ENCODE measurements at regions not wholly inside any gene's neighbourhood (a gene's known extent, or its start where the extent isn't known, plus 50 kb on each side); places are given as distances from the start of the nearest gene placed in this dataset.
A peak's percentile ranks its signal among the peaks of the same experiment; 100 is the strongest.

DNA sequence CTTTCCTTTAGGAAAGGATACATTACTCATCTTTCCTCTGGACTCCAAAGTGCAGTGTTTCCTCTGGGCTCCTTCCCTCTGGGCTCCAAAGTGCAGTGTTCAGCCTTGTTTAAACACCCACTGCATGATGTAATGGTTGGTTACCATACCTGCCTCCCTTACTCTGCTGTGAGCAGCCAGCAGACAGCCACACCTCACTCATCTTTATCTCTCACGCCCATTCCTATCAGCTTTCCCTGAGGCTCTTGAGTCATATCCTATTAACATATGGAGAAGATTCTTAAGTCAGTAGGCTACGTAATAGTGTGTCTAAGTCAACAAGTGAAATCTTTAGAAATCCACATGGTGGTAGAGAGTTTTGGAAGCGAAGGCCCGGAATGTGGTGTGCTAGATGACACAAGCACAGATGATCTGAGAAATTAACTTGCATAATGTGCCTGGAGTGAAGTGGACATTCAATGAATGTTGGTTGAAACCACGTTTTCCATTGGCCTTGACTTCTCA lies 97.2 kb upstream of the CTNNB1 start:
- no peak for DNase-seq (ENCODE audit: low read depth in 2 of 2)

DNA sequence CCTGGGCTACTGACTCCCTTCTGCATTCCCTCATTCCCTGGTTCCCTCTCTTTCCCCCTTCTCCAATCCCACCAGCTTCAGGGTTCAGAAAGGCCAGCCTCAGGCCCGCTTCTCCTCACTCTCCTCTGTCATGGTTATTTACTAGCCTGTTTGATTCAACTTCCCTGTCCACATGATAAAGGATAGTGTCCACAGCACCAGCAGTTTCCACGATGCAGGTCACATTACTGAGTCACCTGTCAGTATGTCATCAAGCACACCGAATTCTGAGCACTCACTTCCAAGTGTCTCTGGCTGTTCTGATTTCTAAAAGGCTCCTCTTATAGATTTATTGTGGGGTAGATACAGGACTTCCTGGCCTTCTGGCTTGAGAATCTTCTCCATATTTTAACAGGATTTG lies 96.6 kb upstream of the CTNNB1 start:
- no peak for DNase-seq (ENCODE audit: low read depth in 2 of 2)

DNA sequence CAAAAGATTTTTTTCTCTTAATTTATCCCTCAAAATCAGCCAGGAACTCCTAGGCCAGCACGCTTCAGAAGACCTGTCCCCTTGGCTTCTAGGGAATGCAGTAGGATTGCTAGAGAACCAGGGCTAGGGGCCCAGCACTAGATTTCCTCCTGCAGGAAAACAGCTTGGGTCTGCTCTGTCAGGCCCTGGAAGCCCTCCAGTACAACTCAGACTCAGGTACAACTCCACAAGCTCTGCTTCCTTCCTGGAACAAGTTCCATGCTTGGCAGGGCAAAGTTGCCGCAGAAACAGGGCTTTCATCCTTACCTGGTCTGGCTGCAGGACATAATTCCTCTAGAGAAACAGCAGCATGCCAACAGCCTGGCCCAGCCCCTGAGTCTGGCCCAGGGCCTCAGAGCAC lies 96.1 kb upstream of the CTNNB1 start:
- DNase-seq (ENCODE audit: low read depth in 2 of 2) = no peak

DNA sequence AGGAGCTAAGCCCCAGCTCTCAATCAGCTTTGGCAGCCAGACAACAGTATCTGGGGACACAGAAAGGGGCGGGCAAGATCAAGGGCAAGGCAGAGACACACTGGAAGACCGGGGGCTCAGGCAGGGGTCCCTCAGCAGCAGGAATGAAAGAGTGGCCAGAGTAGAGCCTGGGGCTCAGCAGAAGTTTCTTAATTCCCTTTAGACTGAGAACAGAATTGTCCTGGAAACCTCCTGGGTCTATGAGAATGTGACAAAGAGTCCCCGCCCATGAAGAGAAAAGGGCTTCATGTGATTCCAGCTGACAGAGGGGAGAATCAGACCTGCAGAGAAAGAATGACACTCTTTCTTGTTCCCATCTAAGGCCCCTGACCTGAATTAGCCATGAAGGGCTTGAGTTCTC lies 95.2 kb upstream of the CTNNB1 start:
- no peak for DNase-seq (ENCODE audit: low read depth in 2 of 2)

DNA sequence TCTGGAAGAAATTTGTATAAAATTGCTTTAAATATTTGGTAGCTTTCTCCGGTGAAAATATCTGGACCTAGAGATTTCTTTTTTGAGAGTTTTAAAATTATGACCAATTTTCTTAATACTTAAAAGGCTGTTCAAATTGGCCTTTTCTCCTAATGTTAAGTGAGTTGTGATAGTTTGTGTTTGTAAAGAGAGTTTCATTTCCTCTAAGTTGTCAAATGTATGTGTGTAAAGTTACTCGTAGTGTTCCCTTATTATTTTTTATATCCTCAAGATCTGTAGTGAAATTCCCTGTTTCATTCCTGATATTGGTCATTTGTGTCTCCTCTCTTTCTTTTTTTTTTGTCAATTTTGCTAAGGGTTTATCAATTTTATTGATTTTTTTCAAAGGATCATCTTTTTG lies 92.6 kb upstream of the CTNNB1 start:
- DNase-seq (ENCODE audit: low read depth in 2 of 2) = no peak

GRCh38 chr3:41111011-41111410 lies 88.3 kb upstream of the CTNNB1 start:
- DNase-seq (ENCODE audit: low read depth in 2 of 2) = no peak

DNA sequence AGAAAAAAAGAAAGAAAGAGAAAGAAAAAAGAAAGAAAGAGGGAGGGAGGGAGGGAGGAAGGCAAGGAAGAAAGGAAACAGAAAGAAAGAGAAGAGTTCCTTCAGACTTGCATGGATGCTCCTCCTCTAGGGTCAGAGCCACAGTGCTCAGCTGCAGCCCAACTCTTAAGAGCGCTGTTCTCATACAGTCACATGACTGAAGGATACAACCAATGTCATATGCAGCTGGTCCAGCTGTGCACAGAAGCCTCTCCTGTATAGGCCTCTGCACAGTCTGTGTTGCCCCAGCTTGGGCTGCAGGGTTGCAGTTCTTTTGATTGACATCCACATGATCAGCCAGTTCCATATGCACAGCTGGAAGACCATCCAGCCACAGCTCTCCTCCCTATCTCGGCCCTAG lies 86.8 kb upstream of the CTNNB1 start:
- DNase-seq (ENCODE audit: low read depth in 2 of 2) = no peak

- DNase-seq (ENCODE audit: low read depth in 2 of 2) = no peak
These were observed 84.2 kb upstream of the CTNNB1 start for GRCh38 chr3:41115069-41115468.

GRCh38 chr3:41116851-41117250 lies 82.5 kb upstream of the CTNNB1 start:
- no peak for DNase-seq (ENCODE audit: low read depth in 2 of 2)

DNA sequence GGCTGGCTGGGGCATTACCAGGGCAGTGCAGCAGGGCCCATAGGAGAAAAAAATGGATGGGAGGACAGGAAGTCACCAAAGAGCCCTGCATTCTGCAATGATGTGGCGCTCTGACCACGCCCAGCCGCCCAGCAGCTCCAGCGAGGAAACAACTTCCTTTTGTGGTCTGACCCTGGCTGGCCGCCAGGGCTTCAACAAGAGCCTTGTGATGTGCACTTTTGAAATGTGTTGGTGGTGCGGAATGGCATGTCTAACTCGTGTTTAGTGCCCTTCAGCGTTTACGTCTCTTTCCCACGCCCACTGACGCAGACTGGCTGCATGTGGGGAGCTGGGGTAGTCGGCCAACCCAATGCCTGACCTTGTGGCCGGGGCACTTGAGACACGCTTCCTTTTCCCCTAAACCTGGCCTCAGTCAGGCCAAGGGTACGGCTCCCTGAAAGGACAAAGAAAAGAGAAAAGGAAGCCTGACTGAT lies 81.9 kb upstream of the CTNNB1 start:
- DNase-seq (ENCODE audit: low read depth in 2 of 2) = peak; percentile 35 to 52

GRCh38 chr3:41118461-41119390 lies 80.6 kb upstream of the CTNNB1 start:
- no peak for DNase-seq (ENCODE audit: low read depth in 2 of 2)

GRCh38 chr3:41120460-41120859 lies 78.8 kb upstream of the CTNNB1 start:
- DNase-seq (ENCODE audit: low read depth in 2 of 2) = no peak

DNA sequence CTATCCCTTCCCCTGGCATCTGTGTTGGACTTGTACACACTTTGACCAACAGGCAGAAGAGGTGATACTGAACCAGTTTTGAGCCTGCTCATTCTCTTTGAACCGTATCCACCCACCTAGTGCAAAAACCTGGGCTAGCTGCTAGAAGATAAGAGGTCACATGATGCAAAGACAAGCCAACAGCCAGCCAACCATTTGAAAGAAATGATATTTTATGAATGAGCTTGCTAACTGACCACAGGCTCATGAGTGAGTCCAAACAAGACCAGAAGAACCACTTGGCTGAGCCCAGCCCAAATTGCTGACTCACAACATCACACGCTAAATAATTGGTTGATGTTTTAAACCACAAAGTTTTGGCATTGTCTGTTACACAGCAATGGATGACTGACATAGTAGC lies 74.0 kb upstream of the CTNNB1 start:
- no peak for DNase-seq (ENCODE audit: low read depth in 2 of 2)

DNA sequence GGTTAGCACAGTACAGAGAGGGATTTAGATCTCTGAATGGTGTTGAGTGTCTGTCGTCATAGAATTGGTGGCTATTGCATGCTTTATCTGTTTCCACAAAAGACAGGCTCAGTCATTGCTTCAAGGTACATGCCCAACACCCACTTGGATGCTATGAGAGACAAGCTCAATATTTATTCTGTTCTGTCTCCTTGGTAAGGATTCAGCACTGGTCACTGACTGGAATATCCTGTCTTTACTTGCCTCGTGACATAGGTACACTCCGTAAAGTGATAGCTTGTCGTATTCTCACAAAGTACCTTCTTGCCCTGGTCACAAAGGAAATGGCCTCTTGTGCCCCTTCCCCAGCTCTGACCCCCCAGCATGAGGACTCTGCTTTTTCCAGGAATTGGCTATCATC lies 72.8 kb upstream of the CTNNB1 start:
- no peak for DNase-seq (ENCODE audit: low read depth in 2 of 2)

- DNase-seq (ENCODE audit: low read depth in 2 of 2) = no peak
These were observed 72.3 kb upstream of the CTNNB1 start for GRCh38 chr3:41126961-41127360.

- no peak for DNase-seq (ENCODE audit: low read depth in 2 of 2)
These were observed 71.9 kb upstream of the CTNNB1 start for GRCh38 chr3:41127414-41127813.

- DNase-seq (ENCODE audit: low read depth in 2 of 2) = no peak
These were observed 69.6 kb upstream of the CTNNB1 start for GRCh38 chr3:41129731-41130130.

DNA sequence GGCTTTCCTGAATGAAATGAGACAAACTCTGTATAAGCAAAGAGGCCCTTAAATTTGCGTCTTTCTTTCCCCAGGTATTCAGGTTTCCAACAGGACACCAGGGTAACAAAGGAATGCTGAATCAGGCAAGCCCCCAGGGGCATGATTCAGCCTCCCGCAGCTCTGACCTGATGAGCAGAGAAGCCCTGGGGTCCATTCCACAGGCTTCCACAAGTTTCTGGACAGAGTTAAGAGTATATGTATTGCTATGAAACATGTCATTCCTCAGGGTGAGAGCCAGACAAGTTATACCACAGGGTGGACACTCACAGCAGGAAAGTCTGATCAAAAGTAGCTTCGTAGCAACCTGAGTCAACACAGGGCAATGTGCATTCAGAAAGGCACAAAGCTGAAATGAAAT lies 68.1 kb upstream of the CTNNB1 start:
- no peak for DNase-seq (ENCODE audit: low read depth in 2 of 2)

DNA sequence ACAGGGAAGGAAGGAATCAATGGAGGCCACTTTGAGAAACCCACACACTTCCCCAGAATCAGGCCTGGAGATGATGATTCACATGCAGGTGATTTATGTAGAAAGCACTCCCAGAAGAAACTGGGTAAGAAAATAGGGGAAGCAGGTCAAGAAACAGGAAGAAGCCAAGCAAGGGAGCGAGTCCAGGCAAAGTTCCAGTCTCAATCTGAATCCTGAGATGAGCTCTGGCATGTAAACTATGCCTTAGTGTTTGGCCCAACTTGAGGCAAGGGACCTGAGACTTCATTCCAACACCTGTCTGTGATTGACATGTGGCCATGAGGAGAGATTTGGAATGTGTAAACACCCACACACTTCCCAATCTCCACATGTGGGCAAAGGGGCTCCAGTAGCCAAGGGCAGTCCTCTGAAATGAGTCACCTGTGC lies 61.6 kb upstream of the CTNNB1 start:
- DNase-seq (ENCODE audit: low read depth in 2 of 2) = no peak

- no peak for DNase-seq (ENCODE audit: low read depth in 2 of 2)
These were observed 61.2 kb upstream of the CTNNB1 start for GRCh38 chr3:41138146-41138545.

DNA sequence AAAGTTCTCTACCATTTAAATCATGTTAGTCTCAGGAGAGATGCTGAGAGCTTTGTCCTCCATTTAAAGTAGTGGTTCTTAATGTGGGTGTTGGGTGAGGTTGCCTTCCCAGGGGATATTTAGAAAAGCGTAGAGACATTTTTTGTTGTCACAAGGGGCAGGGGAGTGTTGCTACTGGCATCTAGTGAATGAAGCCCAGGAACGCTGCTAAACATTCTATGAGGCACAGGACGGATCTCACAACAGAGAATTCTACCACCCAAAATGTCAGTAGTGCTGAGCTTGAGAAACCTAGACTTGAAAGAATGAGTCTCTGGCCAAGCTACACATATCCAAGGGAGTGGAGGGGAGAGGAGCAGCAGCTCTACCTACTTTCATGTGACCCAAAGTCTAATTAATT lies 60.7 kb upstream of the CTNNB1 start:
- no peak for DNase-seq (ENCODE audit: low read depth in 2 of 2)

DNA sequence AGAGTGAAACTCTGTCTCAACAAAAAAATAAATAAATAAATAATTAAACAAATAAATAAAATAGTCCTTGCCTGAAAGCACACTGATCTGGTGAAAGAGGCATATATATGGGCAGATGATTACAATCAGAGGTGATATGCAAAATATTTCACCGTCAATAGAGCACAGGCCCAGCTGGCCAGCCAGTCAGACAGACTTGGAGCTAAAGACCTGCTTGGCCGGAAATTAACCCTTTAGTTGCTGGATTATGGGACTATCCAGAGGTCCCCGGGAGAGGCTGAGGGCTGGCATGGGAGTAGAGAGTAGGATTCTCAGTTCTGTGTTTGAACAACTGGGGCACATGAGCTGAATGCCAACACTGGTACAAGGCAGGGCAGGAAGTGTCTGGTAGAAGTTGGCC lies 59.1 kb upstream of the CTNNB1 start:
- no peak for DNase-seq (ENCODE audit: low read depth in 2 of 2)

- DNase-seq (ENCODE audit: low read depth in 2 of 2) = no peak
These were observed 57.7 kb upstream of the CTNNB1 start for GRCh38 chr3:41141433-41142167.

Measured in stimulated activated CD4-positive, alpha-beta T cell treated with anti-CD3 and anti-CD28 coated beads, Interleukin-1b, Interleukin-23, amount 100 ng/mL, for 1 hour (primary cell).